ENCODE measurements at regions not wholly inside any gene's neighbourhood (a gene's known extent, or its start where the extent isn't known, plus 50 kb on each side); places are given as distances from the start of the nearest gene placed in this dataset.

GRCh38 chrX:20522420-20522819, 255.7 kb upstream of the RPS6KA3 start (continued):
- TF ChIP-seq ZNF302 (tag by site-specific recombination; IDR thresholded peaks at IDR 0.05; ENCODE audit: low read depth): no peak
- TF ChIP-seq ZFP3 (tag by site-specific recombination; IDR thresholded peaks at IDR 0.05; ENCODE audit: low read depth): no peak
- no peak for TF ChIP-seq ZNF324 (tag by site-specific recombination; IDR thresholded peaks at IDR 0.05)
- TF ChIP-seq ZNF629 (tag by site-specific recombination; IDR thresholded peaks at IDR 0.05): no peak
- TF ChIP-seq ZNF76 (tag by site-specific recombination; IDR thresholded peaks at IDR 0.05; ENCODE audit: borderline replicate concordance, low read depth): no peak

- no peak overlapping the region for H3K27ac ChIP-seq (ENCODE audit: extremely low read depth, low read depth, low read length)
- TF ChIP-seq ZNF518A (tag by site-specific recombination; conservative IDR thresholded peaks at IDR 0.05; ENCODE audit: low read depth): no peak
- no peak for TF ChIP-seq ZNF621 (tag by site-specific recombination; IDR thresholded peaks at IDR 0.05)
- no peak for TF ChIP-seq ZNF843 (tag by site-specific recombination; IDR thresholded peaks at IDR 0.05)
- no peak for TF ChIP-seq KLF1 (tag by site-specific recombination; IDR thresholded peaks at IDR 0.05)
- TF ChIP-seq ZNF121 (tag by site-specific recombination; IDR thresholded peaks at IDR 0.05): no peak
- no peak for TF ChIP-seq YY2 (tag by site-specific recombination; IDR thresholded peaks at IDR 0.05)
- TF ChIP-seq ZNF792 (tag by site-specific recombination; IDR thresholded peaks at IDR 0.05): no peak
- no peak for TF ChIP-seq ZNF311 (tag by site-specific recombination; IDR thresholded peaks at IDR 0.05; ENCODE audit: borderline replicate concordance)
- TF ChIP-seq ZNF239 (tag by site-specific recombination; IDR thresholded peaks at IDR 0.05): no peak
- no peak for TF ChIP-seq ZNF433 (tag by site-specific recombination; IDR thresholded peaks at IDR 0.05; ENCODE audit: low read depth)
- no peak for TF ChIP-seq ZNF514 (tag by site-specific recombination; IDR thresholded peaks at IDR 0.05)
- TF ChIP-seq ZNF366 (tag by site-specific recombination; conservative IDR thresholded peaks at IDR 0.05): no peak
- no peak for TF ChIP-seq ZBTB49 (tag by site-specific recombination; IDR thresholded peaks at IDR 0.05; ENCODE audit: low read depth)
- CTCF ChIA-PET: interaction anchor here (0.8 to 3.0 kb wide), 2 partner anchors 9 to 269 kb away, joined by 4 to 17 read pairs; no protein-coding TSS in a partner anchor
- POLR2A ChIA-PET: no interaction called here
- no peaks in the 10 kb centered on the region for H3K9me3 ChIP-seq (ENCODE audit: control insufficient read depth, insufficient read depth, low read depth, low read length)
- no peak overlapping the region for H3K4me3 ChIP-seq (ENCODE audit: low read depth, low read length)
- no peaks in the 10 kb centered on the region for H3K4me1 ChIP-seq (ENCODE audit: control insufficient read depth, insufficient read depth, low read length)
- H3K36me3 ChIP-seq (ENCODE audit: control insufficient read depth in 2 of 2, insufficient read depth in 1 of 2, low read length in 2 of 2): no peaks in the 10 kb centered on the region
These were observed 254.5 kb upstream of the RPS6KA3 start for GRCh38 chrX:20521222-20521621.

- H3K36me3 ChIP-seq (ENCODE audit: control insufficient read depth in 2 of 2, insufficient read depth in 1 of 2, low read length in 2 of 2): no peaks in the 10 kb centered on the region
- H3K4me1 ChIP-seq (ENCODE audit: control insufficient read depth, insufficient read depth, low read length): no peaks in the 10 kb centered on the region
- H3K9me3 ChIP-seq (ENCODE audit: control insufficient read depth, insufficient read depth, low read depth, low read length): no peaks in the 10 kb centered on the region
- no peak overlapping the region for H3K27ac ChIP-seq (ENCODE audit: extremely low read depth, low read depth, low read length)
- ChIA-PET POLR2A (no interaction called here), CTCF (interaction anchor here (0.6 to 3.0 kb wide), 4 partner anchors 8 to 960 kb away, joined by 3 to 17 read pairs (median 5); no protein-coding TSS in a partner anchor)
- no peak overlapping the region for H3K4me3 ChIP-seq (ENCODE audit: low read depth, low read length)
- TF ChIP-seq ZNF549 (tag by site-specific recombination; IDR thresholded peaks at IDR 0.05): no peak
- no peak for TF ChIP-seq ZNF146 (tag by site-specific recombination; IDR thresholded peaks at IDR 0.05)
- no peak for TF ChIP-seq ZNF155 (tag by site-specific recombination; IDR thresholded peaks at IDR 0.05)
- no peak for TF ChIP-seq ZNF211 (tag by site-specific recombination; IDR thresholded peaks at IDR 0.05; ENCODE audit: low read depth)
- no peak for TF ChIP-seq EGR2 (tag by site-specific recombination; IDR thresholded peaks at IDR 0.05; ENCODE audit: low read depth)
- TF ChIP-seq IKZF3 (tag by site-specific recombination; IDR thresholded peaks at IDR 0.05): no peak
- TF ChIP-seq ZFP69B (tag by site-specific recombination; IDR thresholded peaks at IDR 0.05): no peak
- no peak for TF ChIP-seq ZBTB21 (tag by site-specific recombination; IDR thresholded peaks at IDR 0.05)
- TF ChIP-seq ZFP41 (tag by site-specific recombination; IDR thresholded peaks at IDR 0.05; ENCODE audit: borderline replicate concordance): no peak
- TF ChIP-seq ZNF677 (tag by site-specific recombination; IDR thresholded peaks at IDR 0.05): no peak
- no peak for TF ChIP-seq ZBTB6 (tag by site-specific recombination; IDR thresholded peaks at IDR 0.05)
These were observed 253.1 kb upstream of the RPS6KA3 start for GRCh38 chrX:20519826-20520225.
